ENCODE measurements at regions not wholly inside any gene's neighbourhood (a gene's known extent, or its start where the extent isn't known, plus 50 kb on each side); places are given as distances from the start of the nearest gene placed in this dataset.

DNA sequence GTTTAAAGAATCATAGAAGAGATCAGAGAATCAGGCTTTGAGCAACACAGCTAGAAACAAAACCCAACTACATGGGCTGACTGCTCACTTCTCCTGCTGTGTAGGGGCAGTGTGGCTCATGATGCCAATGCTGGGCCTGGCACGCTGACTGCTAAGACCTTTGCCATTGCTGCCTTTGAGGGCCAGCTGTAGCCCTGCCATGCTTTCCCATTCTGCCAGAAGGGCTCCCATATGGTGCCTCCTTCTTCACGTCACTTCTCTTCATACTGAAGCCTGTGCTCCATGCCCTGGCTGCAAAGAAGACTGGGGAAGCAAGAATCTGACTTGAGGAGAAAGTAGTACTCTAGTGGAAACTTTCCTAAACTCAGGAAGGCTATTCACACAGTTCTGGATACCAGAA, 232.9 kb downstream of the UTP18 start:
- TF ChIP-seq, protein P1, sequence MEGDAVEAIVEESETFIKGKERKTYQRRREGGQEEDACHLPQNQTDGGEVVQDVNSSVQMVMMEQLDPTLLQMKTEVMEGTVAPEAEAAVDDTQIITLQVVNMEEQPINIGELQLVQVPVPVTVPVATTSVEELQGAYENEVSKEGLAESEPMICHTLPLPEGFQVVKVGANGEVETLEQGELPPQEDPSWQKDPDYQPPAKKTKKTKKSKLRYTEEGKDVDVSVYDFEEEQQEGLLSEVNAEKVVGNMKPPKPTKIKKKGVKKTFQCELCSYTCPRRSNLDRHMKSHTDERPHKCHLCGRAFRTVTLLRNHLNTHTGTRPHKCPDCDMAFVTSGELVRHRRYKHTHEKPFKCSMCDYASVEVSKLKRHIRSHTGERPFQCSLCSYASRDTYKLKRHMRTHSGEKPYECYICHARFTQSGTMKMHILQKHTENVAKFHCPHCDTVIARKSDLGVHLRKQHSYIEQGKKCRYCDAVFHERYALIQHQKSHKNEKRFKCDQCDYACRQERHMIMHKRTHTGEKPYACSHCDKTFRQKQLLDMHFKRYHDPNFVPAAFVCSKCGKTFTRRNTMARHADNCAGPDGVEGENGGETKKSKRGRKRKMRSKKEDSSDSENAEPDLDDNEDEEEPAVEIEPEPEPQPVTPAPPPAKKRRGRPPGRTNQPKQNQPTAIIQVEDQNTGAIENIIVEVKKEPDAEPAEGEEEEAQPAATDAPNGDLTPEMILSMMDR (IDR thresholded peaks at IDR 0.05), result no peak
- no peak for TF ChIP-seq POLR2A (IDR thresholded peaks at IDR 0.05)

Measured in uterus (tissue), 2 donors.